ENCODE measurements at regions not wholly inside any gene's neighbourhood (a gene's known extent, or its start where the extent isn't known, plus 50 kb on each side); places are given as distances from the start of the nearest gene placed in this dataset.

DNA sequence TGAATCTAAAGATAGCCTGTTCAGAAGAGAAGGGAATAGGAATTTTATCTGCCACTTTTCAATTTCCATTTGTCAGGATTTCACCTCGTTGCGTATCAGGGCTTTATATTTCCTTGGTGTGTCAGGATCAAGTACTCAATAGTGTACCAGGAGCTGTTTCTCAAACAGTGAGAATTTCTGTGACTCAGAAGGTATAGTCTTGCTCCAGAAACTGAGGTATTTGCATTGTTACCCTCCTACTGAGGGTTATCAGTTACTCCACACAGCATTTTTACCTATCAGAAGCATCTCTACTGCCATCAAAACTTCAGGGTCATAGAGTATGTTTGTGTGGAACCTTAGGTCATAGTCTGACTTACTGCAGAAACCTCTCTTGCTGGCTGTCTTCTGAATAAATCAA, 271.7 kb upstream of the EDNRB start:
- ATAC-seq (ENCODE audit: insufficient number of reproducible peaks, low FRiP score, low read depth) (no peak), DNase-seq (ENCODE audit: low spot score) (no peak)
- Histone ChIP-seq H3K36me3 (no peaks in the 10 kb centered on the region), H3K27me3 (replicated peaks; ENCODE audit: insufficient read depth) (no peaks in the 10 kb centered on the region), H3K27ac (no peak overlapping the region), H3K4me3 (no peak overlapping the region), H3K9me3 (no peaks in the 10 kb centered on the region), H3K4me1 (ENCODE audit: control insufficient read depth in 1 of 2, low read depth in 2 of 2) (no peaks in the 10 kb centered on the region)
- TF ChIP-seq CTCF (IDR thresholded peaks at IDR 0.05) = no peak

GRCh38 chr13:78187781-78188180, 269.1 kb upstream of the EDNRB start:
- Histone ChIP-seq H3K27ac (no peak overlapping the region), H3K4me1 (ENCODE audit: control insufficient read depth in 1 of 2, low read depth in 2 of 2) (no peaks in the 10 kb centered on the region), H3K27me3 (replicated peaks; ENCODE audit: insufficient read depth) (no peaks in the 10 kb centered on the region), H3K36me3 (no peaks in the 10 kb centered on the region), H3K9me3 (no peaks in the 10 kb centered on the region), H3K4me3 (no peak overlapping the region)
- no peak for ATAC-seq (ENCODE audit: insufficient number of reproducible peaks, low FRiP score, low read depth)
- no peak for TF ChIP-seq CTCF (IDR thresholded peaks at IDR 0.05)
- no peak for DNase-seq (ENCODE audit: low spot score)

- no peaks in the 10 kb centered on the region for H3K9me3 ChIP-seq
- no peak for ATAC-seq (ENCODE audit: insufficient number of reproducible peaks, low FRiP score, low read depth)
Measured at GRCh38 chr13:78185700-78186099, 267.1 kb upstream of the EDNRB start.

DNA sequence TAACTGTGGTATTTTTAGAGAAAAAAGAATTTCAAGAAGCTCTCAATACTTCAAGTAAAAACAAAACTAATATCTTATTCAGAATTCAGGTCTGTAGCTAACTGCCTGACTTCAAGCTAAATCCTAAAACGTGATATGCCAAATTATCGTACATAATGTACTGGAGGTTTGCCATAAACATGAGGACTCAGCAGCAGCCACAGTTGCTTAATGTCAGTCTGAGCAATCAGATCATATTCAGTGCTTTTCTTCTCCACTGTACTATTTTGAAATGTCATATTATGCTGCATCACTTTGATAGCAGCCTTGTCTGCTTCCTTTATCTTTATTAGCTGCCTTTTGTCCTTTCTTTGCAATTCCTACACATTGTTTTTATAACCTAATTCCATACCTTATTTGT, 265.1 kb upstream of the EDNRB start:
- H3K4me1 ChIP-seq (ENCODE audit: control insufficient read depth in 1 of 2, low read depth in 2 of 2) = no peaks in the 10 kb centered on the region
- DNase-seq (ENCODE audit: low spot score) (no peak), ATAC-seq (ENCODE audit: insufficient number of reproducible peaks, low FRiP score, low read depth) (no peak)
- H3K36me3 ChIP-seq = no peaks in the 10 kb centered on the region
- no peaks in the 10 kb centered on the region for H3K27me3 ChIP-seq (replicated peaks; ENCODE audit: insufficient read depth)
- TF ChIP-seq CTCF (IDR thresholded peaks at IDR 0.05) = no peak
- H3K9me3 ChIP-seq = no peaks in the 10 kb centered on the region
- H3K4me3 ChIP-seq = no peak overlapping the region
- H3K27ac ChIP-seq = no peak overlapping the region

More at GRCh38 chr13:78185700-78186099, 267.1 kb upstream of the EDNRB start:
- Histone ChIP-seq H3K4me3 (no peak overlapping the region), H3K36me3 (no peaks in the 10 kb centered on the region), H3K4me1 (ENCODE audit: control insufficient read depth in 1 of 2, low read depth in 2 of 2) (no peaks in the 10 kb centered on the region), H3K27me3 (replicated peaks; ENCODE audit: insufficient read depth) (no peaks in the 10 kb centered on the region), H3K27ac (no peak overlapping the region)
- no peak for DNase-seq (ENCODE audit: low spot score)
- TF ChIP-seq CTCF (IDR thresholded peaks at IDR 0.05) = no peak

- no peak for DNase-seq (ENCODE audit: low spot score)
- no peak for ATAC-seq (ENCODE audit: insufficient number of reproducible peaks, low FRiP score, low read depth)
- Histone ChIP-seq H3K27ac (no peak overlapping the region), H3K9me3 (no peaks in the 10 kb centered on the region), H3K4me3 (no peak overlapping the region), H3K4me1 (ENCODE audit: control insufficient read depth in 1 of 2, low read depth in 2 of 2) (no peaks in the 10 kb centered on the region), H3K36me3 (no peaks in the 10 kb centered on the region), H3K27me3 (replicated peaks; ENCODE audit: insufficient read depth) (no peaks in the 10 kb centered on the region)
- TF ChIP-seq CTCF (IDR thresholded peaks at IDR 0.05) = no peak
Measured at GRCh38 chr13:78182813-78183212, 264.2 kb upstream of the EDNRB start.
